ENCODE measurements at regions not wholly inside any gene's neighbourhood (a gene's known extent, or its start where the extent isn't known, plus 50 kb on each side); places are given as distances from the start of the nearest gene placed in this dataset.

DNA sequence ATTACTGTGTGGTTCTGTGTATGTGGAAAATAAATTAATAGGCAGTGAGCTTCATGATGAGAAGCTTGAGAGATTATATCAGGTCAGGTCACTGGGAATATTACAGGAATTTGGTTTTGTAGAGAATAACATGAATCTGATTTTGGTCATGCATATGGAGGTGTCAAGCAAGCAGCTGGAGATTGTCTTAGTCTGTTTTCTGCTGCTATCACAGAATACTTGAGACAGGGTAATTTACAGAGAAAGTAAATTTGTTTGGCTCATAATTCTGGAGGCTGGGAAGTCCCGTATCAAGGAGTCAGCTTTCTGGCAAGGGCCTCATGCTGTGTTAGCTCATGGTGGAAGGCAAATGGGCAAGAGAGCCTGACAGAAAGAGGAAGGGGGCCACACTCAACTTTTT lies 120.7 kb upstream of the FAM3C start:
- TF ChIP-seq POLR2AphosphoS5 (IDR thresholded peaks at IDR 0.05; ENCODE audit: low read depth, low read length), result no peak
- TF ChIP-seq, protein P1, sequence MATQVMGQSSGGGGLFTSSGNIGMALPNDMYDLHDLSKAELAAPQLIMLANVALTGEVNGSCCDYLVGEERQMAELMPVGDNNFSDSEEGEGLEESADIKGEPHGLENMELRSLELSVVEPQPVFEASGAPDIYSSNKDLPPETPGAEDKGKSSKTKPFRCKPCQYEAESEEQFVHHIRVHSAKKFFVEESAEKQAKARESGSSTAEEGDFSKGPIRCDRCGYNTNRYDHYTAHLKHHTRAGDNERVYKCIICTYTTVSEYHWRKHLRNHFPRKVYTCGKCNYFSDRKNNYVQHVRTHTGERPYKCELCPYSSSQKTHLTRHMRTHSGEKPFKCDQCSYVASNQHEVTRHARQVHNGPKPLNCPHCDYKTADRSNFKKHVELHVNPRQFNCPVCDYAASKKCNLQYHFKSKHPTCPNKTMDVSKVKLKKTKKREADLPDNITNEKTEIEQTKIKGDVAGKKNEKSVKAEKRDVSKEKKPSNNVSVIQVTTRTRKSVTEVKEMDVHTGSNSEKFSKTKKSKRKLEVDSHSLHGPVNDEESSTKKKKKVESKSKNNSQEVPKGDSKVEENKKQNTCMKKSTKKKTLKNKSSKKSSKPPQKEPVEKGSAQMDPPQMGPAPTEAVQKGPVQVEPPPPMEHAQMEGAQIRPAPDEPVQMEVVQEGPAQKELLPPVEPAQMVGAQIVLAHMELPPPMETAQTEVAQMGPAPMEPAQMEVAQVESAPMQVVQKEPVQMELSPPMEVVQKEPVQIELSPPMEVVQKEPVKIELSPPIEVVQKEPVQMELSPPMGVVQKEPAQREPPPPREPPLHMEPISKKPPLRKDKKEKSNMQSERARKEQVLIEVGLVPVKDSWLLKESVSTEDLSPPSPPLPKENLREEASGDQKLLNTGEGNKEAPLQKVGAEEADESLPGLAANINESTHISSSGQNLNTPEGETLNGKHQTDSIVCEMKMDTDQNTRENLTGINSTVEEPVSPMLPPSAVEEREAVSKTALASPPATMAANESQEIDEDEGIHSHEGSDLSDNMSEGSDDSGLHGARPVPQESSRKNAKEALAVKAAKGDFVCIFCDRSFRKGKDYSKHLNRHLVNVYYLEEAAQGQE (IDR thresholded peaks at IDR 0.05; ENCODE audit: insufficient read depth in 1 of 2, low read depth in 2 of 2, low read length in 1 of 2), result no peak
- TF ChIP-seq, protein P2, sequence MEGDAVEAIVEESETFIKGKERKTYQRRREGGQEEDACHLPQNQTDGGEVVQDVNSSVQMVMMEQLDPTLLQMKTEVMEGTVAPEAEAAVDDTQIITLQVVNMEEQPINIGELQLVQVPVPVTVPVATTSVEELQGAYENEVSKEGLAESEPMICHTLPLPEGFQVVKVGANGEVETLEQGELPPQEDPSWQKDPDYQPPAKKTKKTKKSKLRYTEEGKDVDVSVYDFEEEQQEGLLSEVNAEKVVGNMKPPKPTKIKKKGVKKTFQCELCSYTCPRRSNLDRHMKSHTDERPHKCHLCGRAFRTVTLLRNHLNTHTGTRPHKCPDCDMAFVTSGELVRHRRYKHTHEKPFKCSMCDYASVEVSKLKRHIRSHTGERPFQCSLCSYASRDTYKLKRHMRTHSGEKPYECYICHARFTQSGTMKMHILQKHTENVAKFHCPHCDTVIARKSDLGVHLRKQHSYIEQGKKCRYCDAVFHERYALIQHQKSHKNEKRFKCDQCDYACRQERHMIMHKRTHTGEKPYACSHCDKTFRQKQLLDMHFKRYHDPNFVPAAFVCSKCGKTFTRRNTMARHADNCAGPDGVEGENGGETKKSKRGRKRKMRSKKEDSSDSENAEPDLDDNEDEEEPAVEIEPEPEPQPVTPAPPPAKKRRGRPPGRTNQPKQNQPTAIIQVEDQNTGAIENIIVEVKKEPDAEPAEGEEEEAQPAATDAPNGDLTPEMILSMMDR (IDR thresholded peaks at IDR 0.05), result no peak
- TF ChIP-seq TCF7L2 (IDR thresholded peaks at IDR 0.05; ENCODE audit: low read depth, low read length), result no peak
- no peak for TF ChIP-seq SIN3A (IDR thresholded peaks at IDR 0.05; ENCODE audit: borderline replicate concordance, insufficient read depth, low read depth, low read length)
- BruUV-seq (replicated peaks), result no TSS peak
- intact Hi-C loops (cut with micrococcal nuclease; ENCODE audit: unreplicated experiment), result no loop called here

GRCh38 chr7:121515630-121516401 lies 119.7 kb upstream of the FAM3C start:
- no peaks in the 10 kb centered on the region for H3K27me3 ChIP-seq (ENCODE audit: control insufficient read depth, insufficient read depth, low read length)
- POLR2A ChIA-PET, result no interaction called here
- TF ChIP-seq, protein P2 (IDR thresholded peaks at IDR 0.05), result no peak
- TF ChIP-seq TCF7L2 (IDR thresholded peaks at IDR 0.05; ENCODE audit: low read depth, low read length) (no peak), POLR2AphosphoS5 (IDR thresholded peaks at IDR 0.05; ENCODE audit: low read depth, low read length) (no peak), SIN3A (IDR thresholded peaks at IDR 0.05; ENCODE audit: borderline replicate concordance, insufficient read depth, low read depth, low read length) (no peak)
- TF ChIP-seq, protein P1 (IDR thresholded peaks at IDR 0.05; ENCODE audit: insufficient read depth in 1 of 2, low read depth in 2 of 2, low read length in 1 of 2), result no peak
- no peak overlapping the region for H3K27ac ChIP-seq (ENCODE audit: low read length)
- peaks cover 11% of the 10 kb centered on the region; the same call in 1 of the 2 replicates for H3K9me3 ChIP-seq (ENCODE audit: control insufficient read depth, insufficient read depth, low read depth, low read length)
- in situ Hi-C loops (cut with HindIII; ENCODE audit: low pct_unique_long_range_greater_than_20kb, low sequenced_read_pairs) (no loop called here), intact Hi-C loops (cut with micrococcal nuclease; ENCODE audit: unreplicated experiment) (no loop called here)
- no peaks in the 10 kb centered on the region for H3K4me1 ChIP-seq (ENCODE audit: control insufficient read depth, insufficient read depth, low read length)
- ATAC-seq, result no peak
- H3K36me3 ChIP-seq (ENCODE audit: control insufficient read depth, insufficient read depth, low read length), result no peaks in the 10 kb centered on the region
- CTCF ChIA-PET, result no interaction called here
- no peak overlapping the region for H3K4me3 ChIP-seq (ENCODE audit: low read depth in 2 of 2, low read length in 2 of 2)
- DNase-seq (ENCODE audit: low read depth, low spot score), result no peak
- no TSS peak for BruUV-seq (replicated peaks)

More for the DNA sequence above, 120.7 kb upstream of the FAM3C start:
- H3K4me3 ChIP-seq (ENCODE audit: low read depth in 2 of 2, low read length in 2 of 2), result no peak overlapping the region
- no peaks in the 10 kb centered on the region for H3K4me1 ChIP-seq (ENCODE audit: control insufficient read depth, insufficient read depth, low read length)
- DNase-seq (ENCODE audit: low read depth, low spot score) (no peak), ATAC-seq (no peak)
- in situ Hi-C loops (cut with HindIII; ENCODE audit: low pct_unique_long_range_greater_than_20kb, low sequenced_read_pairs), result no loop called here
- no peaks in the 10 kb centered on the region for H3K36me3 ChIP-seq (ENCODE audit: control insufficient read depth, insufficient read depth, low read length)
- ChIA-PET CTCF (no interaction called here), POLR2A (no interaction called here)
- no peaks in the 10 kb centered on the region for H3K27me3 ChIP-seq (ENCODE audit: control insufficient read depth, insufficient read depth, low read length)
- no peak overlapping the region for H3K27ac ChIP-seq (ENCODE audit: low read length)
- H3K9me3 ChIP-seq (ENCODE audit: control insufficient read depth, insufficient read depth, low read depth, low read length), result peaks cover 6% of the 10 kb centered on the region; the same call in 1 of the 2 replicates
